ENCODE measurements at regions not wholly inside any gene's neighbourhood (a gene's known extent, or its start where the extent isn't known, plus 50 kb on each side); places are given as distances from the start of the nearest gene placed in this dataset.
A peak's percentile ranks its signal among the peaks of the same experiment; 100 is the strongest.

DNA sequence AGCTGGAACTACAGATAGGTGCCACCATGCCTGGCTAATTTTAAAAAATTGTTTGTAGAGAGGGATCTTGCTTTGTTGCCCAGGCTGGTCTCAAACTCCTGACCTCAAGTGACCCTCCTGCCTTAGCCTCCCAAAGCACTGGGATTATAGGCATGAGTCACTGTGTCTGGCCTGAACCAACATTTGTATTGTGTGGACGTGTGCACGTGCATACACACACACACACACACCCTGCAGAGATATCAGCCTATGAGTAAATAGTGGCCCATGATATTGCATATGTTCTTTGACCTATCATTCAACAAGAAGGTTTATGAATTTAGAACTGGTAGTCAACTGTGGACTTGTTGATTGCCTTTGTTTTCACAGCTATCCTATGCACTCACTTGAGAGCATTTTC, 161.6 kb downstream of the BAMBI start (continued):
- 0 out of 2 replicates have a peak, but pooled peaks have one; percentile 31 for TF ChIP-seq NBN (IDR thresholded peaks at IDR 0.05; ENCODE audit: low read depth)
- TF ChIP-seq NCOR1 (IDR thresholded peaks at IDR 0.05) = peak; percentile 75
- TF ChIP-seq U2AF2 (optimal IDR thresholded peaks at IDR 0.05; ENCODE audit: low read depth, low read length) = no peak
- TF ChIP-seq L3MBTL2 (IDR thresholded peaks at IDR 0.05) = peak; percentile 25; the same call in 1 of the 2 replicates
- 0 out of 2 replicates have a peak, but pooled peaks have one; percentile 19 for TF ChIP-seq TCF3 (CRISPR knock-in tag; IDR thresholded peaks at IDR 0.05)
- peak; percentile 59; the same call in 1 of the 2 replicates for TF ChIP-seq DPF2 (IDR thresholded peaks at IDR 0.05)
- TF ChIP-seq GABPA (tag; conservative IDR thresholded peaks at IDR 0.05; ENCODE audit: low read depth) = no peak
- 0 out of 4 replicates have a peak, but pooled peaks of 1 of the 2 experiments have one; percentile 13 for TF ChIP-seq MAZ (CRISPR knock-in tag; conservative IDR thresholded peaks at IDR 0.05 in 1 of 2, IDR thresholded peaks at IDR 0.05 in 1 of 2)
- TF ChIP-seq FOXM1 (IDR thresholded peaks at IDR 0.05; ENCODE audit: low read depth) = 0 out of 2 replicates have a peak, but pooled peaks have one; percentile 16
- TF ChIP-seq FOXM1 (CRISPR knock-in tag; IDR thresholded peaks at IDR 0.05; ENCODE audit: low read depth) = no peak
- peak; percentile 25; the same call in 1 of the 2 replicates for TF ChIP-seq SMARCA4 (IDR thresholded peaks at IDR 0.05)

DNA sequence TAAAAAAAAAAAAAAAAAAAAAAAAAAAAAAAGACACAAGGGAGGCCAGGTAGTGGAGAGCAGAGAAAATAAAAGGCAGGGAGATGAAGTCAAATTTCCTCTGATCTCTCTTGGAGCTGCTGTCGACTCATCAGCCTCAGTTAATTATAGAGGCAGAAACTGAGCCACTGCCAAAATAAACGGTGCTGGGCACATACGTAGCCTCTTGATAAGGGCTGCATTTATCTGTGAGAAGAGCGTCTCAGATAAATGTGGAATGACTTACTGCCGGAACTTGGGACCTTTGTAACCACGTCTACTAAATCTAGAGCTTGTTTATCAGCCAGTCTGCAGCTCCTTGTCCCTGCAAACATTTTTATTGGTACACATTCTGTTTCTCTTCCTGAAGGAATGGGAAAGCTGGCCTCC, 162.3 kb downstream of the BAMBI start:
- CTCF ChIA-PET (ENCODE audit: low intra/inter-chr PET ratio) = interaction anchor here (0.6 kb wide), 1 partner anchor 546 kb away, joined by 3 read pairs; no protein-coding TSS in a partner anchor
- POLR2A ChIA-PET = interaction anchor here (0.6 to 1.8 kb wide), 13 partner anchors 8 to 265 kb away, joined by 3 to 8 read pairs (median 3); no protein-coding TSS in a partner anchor
- peak overlapping the region; percentile 60 for H3K4me2 ChIP-seq (ENCODE audit: insufficient read depth, low read length)
- TF ChIP-seq BMI1 (IDR thresholded peaks at IDR 0.05; ENCODE audit: low read length) = no peak
- TF ChIP-seq, protein P1, sequence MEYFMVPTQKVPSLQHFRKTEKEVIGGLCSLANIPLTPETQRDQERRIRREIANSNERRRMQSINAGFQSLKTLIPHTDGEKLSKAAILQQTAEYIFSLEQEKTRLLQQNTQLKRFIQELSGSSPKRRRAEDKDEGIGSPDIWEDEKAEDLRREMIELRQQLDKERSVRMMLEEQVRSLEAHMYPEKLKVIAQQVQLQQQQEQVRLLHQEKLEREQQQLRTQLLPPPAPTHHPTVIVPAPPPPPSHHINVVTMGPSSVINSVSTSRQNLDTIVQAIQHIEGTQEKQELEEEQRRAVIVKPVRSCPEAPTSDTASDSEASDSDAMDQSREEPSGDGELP (CRISPR knock-in tag; IDR thresholded peaks at IDR 0.05; ENCODE audit: borderline replicate concordance) = no peak
- peak; percentile 77; the same call in 1 of the 2 replicates for TF ChIP-seq ZNF197 (CRISPR knock-in tag; IDR thresholded peaks at IDR 0.05; ENCODE audit: low read depth)
- TF ChIP-seq, protein P2, sequence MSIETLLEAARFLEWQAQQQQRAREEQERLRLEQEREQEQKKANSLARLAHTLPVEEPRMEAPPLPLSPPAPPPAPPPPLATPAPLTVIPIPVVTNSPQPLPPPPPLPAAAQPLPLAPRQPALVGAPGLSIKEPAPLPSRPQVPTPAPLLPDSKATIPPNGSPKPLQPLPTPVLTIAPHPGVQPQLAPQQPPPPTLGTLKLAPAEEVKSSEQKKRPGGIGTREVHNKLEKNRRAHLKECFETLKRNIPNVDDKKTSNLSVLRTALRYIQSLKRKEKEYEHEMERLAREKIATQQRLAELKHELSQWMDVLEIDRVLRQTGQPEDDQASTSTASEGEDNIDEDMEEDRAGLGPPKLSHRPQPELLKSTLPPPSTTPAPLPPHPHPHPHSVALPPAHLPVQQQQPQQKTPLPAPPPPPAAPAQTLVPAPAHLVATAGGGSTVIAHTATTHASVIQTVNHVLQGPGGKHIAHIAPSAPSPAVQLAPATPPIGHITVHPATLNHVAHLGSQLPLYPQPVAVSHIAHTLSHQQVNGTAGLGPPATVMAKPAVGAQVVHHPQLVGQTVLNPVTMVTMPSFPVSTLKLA (conservative IDR thresholded peaks at IDR 0.05) = peak in 1 of 2 experiments; percentile 38; a peak in 2 of 4 replicates
- TF ChIP-seq SREBF1 (IDR thresholded peaks at IDR 0.05; ENCODE audit: borderline replicate concordance, low read depth, low read length) = no peak
- TF ChIP-seq ZEB2 (IDR thresholded peaks at IDR 0.05) = peak; percentile 53; the same call in 1 of the 2 replicates
- TF ChIP-seq KAT8 (IDR thresholded peaks at IDR 0.05; ENCODE audit: low read depth) = no peak
- TF ChIP-seq CEBPG (CRISPR knock-in tag; IDR thresholded peaks at IDR 0.05) = no peak
- TF ChIP-seq CEBPG (tag; conservative IDR thresholded peaks at IDR 0.05 in 1 of 2, IDR thresholded peaks at IDR 0.05 in 1 of 2) = no peak

More for the DNA sequence above, 162.3 kb downstream of the BAMBI start:
- Histone ChIP-seq H3K4me1 (replicated peaks in 1 of 2; ENCODE audit: control insufficient read depth in 2 of 2, insufficient read depth in 2 of 2, low read length in 2 of 2) (peaks cover 7 to 48% of the 10 kb centered on the region in 2 experiments), H3K9me1 (ENCODE audit: control insufficient read depth, insufficient read depth, low read length) (no peaks in the 10 kb centered on the region), H3K9me3 (replicated peaks; ENCODE audit: control insufficient read depth, insufficient read depth, low read depth, low read length) (peaks cover 9% of the 10 kb centered on the region), H3K79me2 (ENCODE audit: control insufficient read depth, insufficient read depth, low read length) (no peaks in the 10 kb centered on the region), H2AFZ (ENCODE audit: low read depth, low read length) (peak overlapping the region; percentile 75), H3K4me3 (no peak overlapping the region), H3K27me3 (ENCODE audit: control insufficient read depth in 2 of 2, insufficient read depth in 2 of 2, low read length in 2 of 2) (no peaks in the 10 kb centered on the region), H3K27ac (ENCODE audit: extremely low read depth, low read depth, low read length) (peak overlapping the region; percentile 87), H3K36me3 (ENCODE audit: control insufficient read depth, insufficient read depth, low read length) (no peaks in the 10 kb centered on the region; the same call in 2 of the 3 replicates), H4K20me1 (replicated peaks; ENCODE audit: control insufficient read depth, insufficient read depth, low read length) (no peaks in the 10 kb centered on the region), H3K9ac (ENCODE audit: insufficient read depth in 1 of 2, low read depth in 2 of 2, low read length in 2 of 2) (peak overlapping the region in 1 of 2 experiments; percentile 33; a peak in 2 of 4 replicates)
- intact Hi-C loops (cut with micrococcal nuclease) (loop anchor here (2.0 kb wide), 1 partner anchor 33 kb away; no protein-coding TSS in a partner anchor), in situ Hi-C loops (cut with MboI) (no loop called here)
- DNase-seq (ENCODE audit: extremely low read depth in 1 of 4, low spot score in 3 of 4) (peak; percentile 24 to 94 (median 54)), FAIRE-seq (peak; percentile 95), ATAC-seq (peak; percentile 88)
- WGBS (ENCODE audit: insufficient coverage, low coverage, missing lambda C conversion rate) = 0% methylated on average over 6 of the region's 6 CpGs
- no TSS peak for BruUV-seq (replicated peaks)
